Astrocyte of the spinal cord (primary cell): ENCODE measurements at regions not wholly inside any gene's neighbourhood (a gene's known extent, or its start where the extent isn't known, plus 50 kb on each side); places are given as distances from the start of the nearest gene placed in this dataset.

ENCODE experiments used
- DNase-seq: peaks from one replicate; pipeline ENCODE4 v3.0.0; 2011; ENCODE audit warnings: low read depth, low spot score
- H3K4me3 ChIP-seq: 2 replicates; pipeline ENCODE4 v1.5.1; 2011; ENCODE audit warnings: low read depth, mild to moderate bottlenecking, low read length, moderate library complexity
- CTCF ChIP-seq: IDR thresholded peaks from 2 replicates; pipeline ENCODE4 v1.5.1; 2012; ENCODE audit warnings: low read depth, mild to moderate bottlenecking, low read length, inconsistent platforms
- in situ Hi-C: cut with HindIII; loops from 2 replicates; pipeline ENCODE4 v1.10.0; 2017; ENCODE audit warnings: low sequenced_read_pairs

GRCh38 chr7:47188136-47188535 lies 393.8 kb downstream of the TNS3 start:
- TF ChIP-seq CTCF, result no peak
- in situ Hi-C loops, result no loop called here

DNA sequence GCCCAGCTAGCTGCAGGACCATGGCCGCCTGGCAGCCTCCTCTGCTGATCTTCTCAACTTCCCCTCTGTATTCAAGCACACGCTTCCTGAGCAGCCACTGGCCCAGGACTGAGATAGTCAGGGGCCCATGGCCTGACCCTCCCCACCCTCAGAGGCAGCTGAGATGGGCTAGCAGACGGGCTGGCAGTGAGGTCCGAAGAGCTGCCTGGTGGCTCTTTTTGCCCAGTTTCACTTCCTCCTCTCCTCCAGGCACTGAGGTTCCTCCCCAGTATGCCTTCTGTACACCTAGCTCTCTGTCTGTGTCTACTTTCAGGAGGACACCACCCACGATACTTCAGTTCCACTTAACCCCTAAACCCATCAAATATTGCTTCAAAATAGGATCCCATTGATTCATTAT lies 395.6 kb downstream of the TNS3 start:
- no peak for TF ChIP-seq CTCF
- in situ Hi-C loops, result no loop called here

More at GRCh38 chr7:47188136-47188535, 393.8 kb downstream of the TNS3 start:
- no peak for DNase-seq
- H3K4me3 ChIP-seq, result no peak overlapping the region

GRCh38 chr7:47185839-47186238 lies 396.1 kb downstream of the TNS3 start:
- H3K4me3 ChIP-seq, result no peak overlapping the region
- in situ Hi-C loops, result no loop called here
- DNase-seq, result no peak
- TF ChIP-seq CTCF, result no peak

More for the DNA sequence above, 395.6 kb downstream of the TNS3 start:
- no peak for DNase-seq
- H3K4me3 ChIP-seq, result no peak overlapping the region

GRCh38 chr7:47185170-47185569 lies 396.7 kb downstream of the TNS3 start:
- no peak for TF ChIP-seq CTCF
- no peak overlapping the region for H3K4me3 ChIP-seq
- DNase-seq, result no peak
- in situ Hi-C loops, result no loop called here

- no peak for DNase-seq
- H3K4me3 ChIP-seq, result no peak overlapping the region
- in situ Hi-C loops, result no loop called here
- no peak for TF ChIP-seq CTCF
Observed at GRCh38 chr7:47183862-47184590, 397.9 kb downstream of the TNS3 start.

- in situ Hi-C loops, result no loop called here
- no peak for DNase-seq
- no peak for TF ChIP-seq CTCF
- no peak overlapping the region for H3K4me3 ChIP-seq
Observed at GRCh38 chr7:47181746-47182361, 400.1 kb downstream of the TNS3 start.
